ENCODE measurements at regions not wholly inside any gene's neighbourhood (a gene's known extent, or its start where the extent isn't known, plus 50 kb on each side); places are given as distances from the start of the nearest gene placed in this dataset.
"Not testable (repeated sequence)": the region's sequence is repeated elsewhere in the genome, so short reads cannot be mapped to it uniquely, and the experiment has no call there.

- 26 to 87% (median 78%) methylated on average over 2 of the region's 2 CpGs for WGBS, 3 donors
These were observed 822.3 kb downstream of the MTRR start for GRCh38 chr5:8691221-8691620.

GRCh38 chr5:8693341-8693844 lies 824.4 kb downstream of the MTRR start:
- WGBS, 3 donors = 76 to 97% (median 88%) methylated on average over 1 of the region's 1 CpG
- H3K27ac ChIP-seq (ENCODE audit: low read depth, low read length) = no peak overlapping the region

More at GRCh38 chr5:8691221-8691620, 822.3 kb downstream of the MTRR start:
- no peak overlapping the region for H3K27ac ChIP-seq (ENCODE audit: low read depth, low read length)

- H3K27ac ChIP-seq (ENCODE audit: low read depth, low read length) = no peak overlapping the region
- 70 to 81% (median 75%) methylated on average over 3 of the region's 3 CpGs for WGBS, 3 donors
These were observed 825.6 kb downstream of the MTRR start for GRCh38 chr5:8694545-8694944.

GRCh38 chr5:8695902-8696845 lies 827.2 kb downstream of the MTRR start:
- 50 to 71% (median 54%) methylated on average over 10 of the region's 10 CpGs for WGBS, 3 donors
- no peak overlapping the region for H3K27ac ChIP-seq (ENCODE audit: low read depth, low read length)

- WGBS, 3 donors = 74 to 80% (median 77%) methylated on average over 5 of the region's 5 CpGs
- H3K27ac ChIP-seq (ENCODE audit: low read depth, low read length) = no peak overlapping the region
These were observed 831.3 kb downstream of the MTRR start for GRCh38 chr5:8700222-8700621.

- WGBS, 3 donors = 79 to 81% (median 79%) methylated on average over 7 of the region's 7 CpGs
- no peak overlapping the region for H3K27ac ChIP-seq (ENCODE audit: low read depth, low read length)
These were observed 831.7 kb downstream of the MTRR start for GRCh38 chr5:8700671-8701070.

GRCh38 chr5:8701251-8701650 lies 832.3 kb downstream of the MTRR start:
- WGBS, 3 donors = 63 to 81% (median 76%) methylated on average over 2 of the region's 2 CpGs
- no peak overlapping the region for H3K27ac ChIP-seq (ENCODE audit: low read depth, low read length)

- no peak overlapping the region for H3K27ac ChIP-seq (ENCODE audit: low read depth, low read length)
- WGBS, 3 donors = 72 to 79% (median 72%) methylated on average over 6 of the region's 6 CpGs
These were observed 835.4 kb downstream of the SEMA5A start for GRCh38 chr5:8710426-8710930.

- WGBS, 3 donors = 45 to 59% (median 46%) methylated on average over 1 of the region's 1 CpG
- H3K27ac ChIP-seq (ENCODE audit: low read depth, low read length) = no peak overlapping the region
These were observed 831.7 kb downstream of the SEMA5A start for GRCh38 chr5:8714198-8714597.

GRCh38 chr5:8714861-8715260 lies 831.0 kb downstream of the SEMA5A start:
- WGBS, 3 donors = 66 to 78% (median 69%) methylated on average over 1 of the region's 1 CpG
- H3K27ac ChIP-seq (ENCODE audit: low read depth, low read length) = no peak overlapping the region

GRCh38 chr5:8719796-8720195 lies 826.1 kb downstream of the SEMA5A start:
- WGBS, 3 donors = 87 to 94% (median 89%) methylated on average over 7 of the region's 7 CpGs
- no peak overlapping the region for H3K27ac ChIP-seq (ENCODE audit: low read depth, low read length)

GRCh38 chr5:8720506-8720905 lies 825.4 kb downstream of the SEMA5A start:
- WGBS, 3 donors = 42 to 52% (median 42%) methylated on average over 5 of the region's 5 CpGs
- H3K27ac ChIP-seq (ENCODE audit: low read depth, low read length) = no peak overlapping the region

- WGBS, 3 donors = 35 to 84% (median 75%) methylated on average over 1 of the region's 1 CpG
These were observed 824.3 kb downstream of the SEMA5A start for GRCh38 chr5:8721536-8721935.

GRCh38 chr5:8726383-8727036 lies 819.4 kb downstream of the SEMA5A start:
- no peak overlapping the region for H3K27ac ChIP-seq (ENCODE audit: low read depth, low read length)
- WGBS, 3 donors = 83 to 87% (median 84%) methylated on average over 11 of the region's 11 CpGs

More at GRCh38 chr5:8721536-8721935, 824.3 kb downstream of the SEMA5A start:
- no peak overlapping the region for H3K27ac ChIP-seq (ENCODE audit: low read depth, low read length)

GRCh38 chr5:8727396-8727795 lies 818.5 kb downstream of the SEMA5A start:
- WGBS, 3 donors = 54 to 74% (median 64%) methylated on average over 4 of the region's 4 CpGs
- H3K27ac ChIP-seq (ENCODE audit: low read depth, low read length) = no peak overlapping the region

GRCh38 chr5:8729437-8729836 lies 816.4 kb downstream of the SEMA5A start:
- 39 to 57% (median 53%) methylated on average over 1 of the region's 1 CpG for WGBS, 3 donors
- H3K27ac ChIP-seq (ENCODE audit: low read depth, low read length) = no peak overlapping the region

GRCh38 chr5:8730194-8730593 lies 815.7 kb downstream of the SEMA5A start:
- 83 to 88% (median 87%) methylated on average over 2 of the region's 2 CpGs for WGBS, 3 donors

GRCh38 chr5:8731110-8731509 lies 814.8 kb downstream of the SEMA5A start:
- WGBS, 3 donors = 85 to 88% (median 86%) methylated on average over 3 to 7 of the region's 7 CpGs
- not testable (repeated sequence) for H3K27ac ChIP-seq (ENCODE audit: low read depth, low read length)

More at GRCh38 chr5:8730194-8730593, 815.7 kb downstream of the SEMA5A start:
- H3K27ac ChIP-seq (ENCODE audit: low read depth, low read length) = no peak overlapping the region

- WGBS, 3 donors = 79 to 80% (median 79%) methylated on average over 7 of the region's 7 CpGs
These were observed 805.3 kb downstream of the SEMA5A start for GRCh38 chr5:8740595-8740994.

More at GRCh38 chr5:8740595-8740994, 805.3 kb downstream of the SEMA5A start:
- H3K27ac ChIP-seq (ENCODE audit: low read depth, low read length) = no peak overlapping the region
